GM12878 (cell line): ENCODE measurements at regions not wholly inside any gene's neighbourhood (a gene's known extent, or its start where the extent isn't known, plus 50 kb on each side); places are given as distances from the start of the nearest gene placed in this dataset.

Source experiments
- ATAC-seq: fragments of 200-7000 bp; cut with Tn5 transposase; 3 replicates; pipeline ENCODE4 v1.9.1; 2020; ENCODE audit warnings: mild to moderate bottlenecking, moderate library complexity
- BruUV-seq: library from RNA; stranded (reverse); fragments of 400-500 nt; replicated peaks from 2 replicates; lab custom pipeline; 2021; lab: Mats Ljungman, UMichigan
- CTCF ChIA-PET: fragments of 300-600 bp; sonication (Branson Sonifier 250); formaldehyde crosslinking; extraction: SDS; loops from one replicate; lab custom pipeline; 2021; ENCODE audit warnings: inconsistent platforms; lab: Yijun Ruan, JAX
- POLR2A ChIA-PET: fragments of 350-600 bp; formaldehyde crosslinking; extraction: SDS; loops from one replicate; lab custom pipeline; 2021; ENCODE audit warnings: inconsistent platforms; lab: Charles Lee
- RAD21 ChIA-PET: fragments of 300-600 bp; sonication (Branson Sonifier 250); formaldehyde crosslinking; loops from one replicate; lab custom pipeline; 2023; ENCODE audit warnings: antibody characterized with exemption; ENCODE audit not compliant: unreplicated experiment; lab: Charles Lee
- SMC1A ChIA-PET: fragments of 300-600 bp; sonication (Branson Sonifier 250); formaldehyde crosslinking; loops from one replicate; lab custom pipeline; 2023; ENCODE audit not compliant: unreplicated experiment, uncharacterized antibody; lab: Charles Lee
- DNase-seq: peaks from one replicate; pipeline ENCODE4 v3.0.0-alpha.2; 2011; ENCODE audit warnings: low read depth, low spot score
- FAIRE-seq: peaks from 3 replicates; lab custom pipeline; 2011; peaks lifted over from hg19 to GRCh38; lab: Jason Lieb, UNC
- H2AFZ ChIP-seq: 2 replicates; pipeline ENCODE4 v1.6.0; 2011; ENCODE audit warnings: low read depth, low read length, control low read depth; ENCODE audit not compliant: control insufficient read depth
- H3K27ac ChIP-seq: 2 replicates; pipeline ENCODE4 v1.5.1; 2011; ENCODE audit warnings: control low read depth; ENCODE audit not compliant: control insufficient read depth, insufficient read depth
- H3K27me3 ChIP-seq, 2 experiments: replicated peaks in 1 of 2; 2 replicates each; pipeline versions ENCODE4 v1.6.0 to v1.6.1; 2011; ENCODE audit warnings: low read length in 1 of 2; ENCODE audit not compliant: control insufficient read depth in 2 of 2, insufficient read depth in 2 of 2
- H3K36me3 ChIP-seq, 2 experiments: 2 replicates each; pipeline ENCODE4 v1.5.1; 2011; ENCODE audit warnings: low read length in 1 of 2; ENCODE audit not compliant: control insufficient read depth in 2 of 2, insufficient read depth in 2 of 2
- H3K4me1 ChIP-seq: 2 replicates; pipeline ENCODE4 v1.6.1; 2011; ENCODE audit warnings: mild to moderate bottlenecking, low read length, moderate library complexity, mixed read lengths; ENCODE audit not compliant: control insufficient read depth, insufficient read depth
- H3K4me2 ChIP-seq: 2 replicates; pipeline ENCODE4 v1.6.0; 2011; ENCODE audit warnings: control low read depth; ENCODE audit not compliant: control insufficient read depth, insufficient read depth
- H3K4me3 ChIP-seq: fragments of 200-600 bp; sonication (generic); 2 replicates; pipeline ENCODE4 v1.5.1; 2016
- H3K79me2 ChIP-seq: 2 replicates; pipeline ENCODE4 v1.6.0; 2011; ENCODE audit warnings: low read length; ENCODE audit not compliant: control insufficient read depth, insufficient read depth
- H3K9ac ChIP-seq: 2 replicates; pipeline ENCODE4 v1.8.0; 2011; ENCODE audit warnings: low read length, control low read depth, mixed read lengths; ENCODE audit not compliant: control insufficient read depth, insufficient read depth
- H3K9me3 ChIP-seq: replicated peaks from 3 replicates; pipeline ENCODE4 v1.5.1; 2011; ENCODE audit warnings: mild to moderate bottlenecking, low read length; ENCODE audit not compliant: control insufficient read depth, insufficient read depth
- H4K20me1 ChIP-seq: 2 replicates; pipeline ENCODE4 v1.6.0; 2011; ENCODE audit not compliant: control insufficient read depth, insufficient read depth
- CHD4 ChIP-seq: fragments of 200-600 bp; sonication (generic); IDR thresholded peaks from 2 replicates; pipeline ENCODE4 v1.6.1; 2016; ENCODE audit warnings: mild to moderate bottlenecking
- CREM ChIP-seq: IDR thresholded peaks from 2 replicates; pipeline ENCODE4 v1.6.1; 2014; ENCODE audit warnings: antibody characterized with exemption, low read depth
- DPF2 ChIP-seq: fragments of 450-650 bp; IDR thresholded peaks from 2 replicates; pipeline ENCODE4 v1.6.1; 2017; ENCODE audit warnings: mild to moderate bottlenecking
- ESRRA ChIP-seq: IDR thresholded peaks from 2 replicates; pipeline ENCODE4 v1.6.1; 2012; ENCODE audit warnings: mild to moderate bottlenecking, low read length, improper control_type of control experiment
- IKZF2 ChIP-seq, 2 experiments: fragments of 450-650 bp; IDR thresholded peaks; 2 replicates each; pipeline ENCODE4 v1.6.1; 2017; ENCODE audit warnings: mild to moderate bottlenecking in 2 of 2, moderate library complexity in 2 of 2
- MYC ChIP-seq: IDR thresholded peaks from 2 replicates; pipeline ENCODE4 v1.6.1; 2011; ENCODE audit warnings: mild to moderate bottlenecking, low read length, moderate library complexity, inconsistent platforms; ENCODE audit not compliant: insufficient read depth, insufficient replicate concordance, insufficient read length, severe bottlenecking
- POLR2AphosphoS5 ChIP-seq: IDR thresholded peaks from 2 replicates; pipeline ENCODE4 v1.6.1; 2011; ENCODE audit warnings: mild to moderate bottlenecking, low read length, inconsistent platforms
- REST ChIP-seq: IDR thresholded peaks from 2 replicates; pipeline ENCODE4 v1.6.1; 2012; ENCODE audit warnings: mild to moderate bottlenecking, low read depth, low read length
- RUNX3 ChIP-seq: IDR thresholded peaks from 2 replicates; pipeline ENCODE4 v1.6.1; 2012; ENCODE audit warnings: low read length, inconsistent platforms
- SMAD1 ChIP-seq: fragments of 450-650 bp; IDR thresholded peaks from 2 replicates; pipeline ENCODE4 v1.6.1; 2018; ENCODE audit warnings: mild to moderate bottlenecking, low read depth; ENCODE audit not compliant: partially characterized antibody
- SRF ChIP-seq, 2 experiments: IDR thresholded peaks; 2 replicates each; pipeline ENCODE4 v1.6.1; 2011; ENCODE audit warnings: low read depth in 2 of 2, low read length in 2 of 2, mild to moderate bottlenecking in 1 of 2, moderate library complexity in 1 of 2
- TARDBP ChIP-seq: IDR thresholded peaks from 2 replicates; pipeline ENCODE4 v1.6.1; 2016; ENCODE audit warnings: borderline replicate concordance
- YBX1 ChIP-seq: fragments of 450-650 bp; IDR thresholded peaks from 2 replicates; pipeline ENCODE4 v1.6.1; 2016; ENCODE audit warnings: antibody characterized with exemption
- ZNF274 ChIP-seq: IDR thresholded peaks from one replicate; pipeline ENCODE4 v1.8.0; 2011; ENCODE audit not compliant: insufficient read length, insufficient read depth
- ZNF622 ChIP-seq: fragments of 450-650 bp; IDR thresholded peaks from 2 replicates; pipeline ENCODE4 v1.6.1; 2017; ENCODE audit warnings: mild to moderate bottlenecking, inconsistent platforms
- WGBS: methylation state at CpG from one replicate; pipeline ENCODE4 v1.1.6; 2016; ENCODE audit warnings: low lambda C conversion rate; ENCODE audit not compliant: insufficient replicate concordance, insufficient coverage; ENCODE audit errors: missing lambda C conversion rate; 5-methylcytosine and 5-hydroxymethylcytosine counted together
- in situ Hi-C: fragments of 300-500 bp; cut with MboI; formaldehyde crosslinking; loops from 9 replicates; pipeline ENCODE4 v1.14.3; 2018; ENCODE audit warnings: mixed read lengths
- intact Hi-C: fragments of 100-400 bp; cut with micrococcal nuclease; formaldehyde crosslinking; loops from one replicate; pipeline ENCODE4 v1.14.2; 2022; ENCODE audit not compliant: unreplicated experiment

- 12% methylated on average over 8 of the region's 8 CpGs for WGBS
- Histone ChIP-seq H3K79me2 (no peaks in the 10 kb centered on the region), H4K20me1 (no peaks in the 10 kb centered on the region), H3K36me3 (no peaks in the 10 kb centered on the region), H3K4me2 (no peak overlapping the region), H3K4me3 (no peak overlapping the region), H3K4me1 (no peaks in the 10 kb centered on the region), H3K9me3 (no peaks in the 10 kb centered on the region), H3K27ac (no peak overlapping the region), H3K27me3 (no peaks in the 10 kb centered on the region; a peak in 1 of 4 replicates), H2AFZ (no peak overlapping the region), H3K9ac (no peak overlapping the region)
- POLR2A ChIA-PET: no interaction called here
- CTCF ChIA-PET: no interaction called here
- BruUV-seq: no TSS peak
- intact Hi-C loops (no loop called here), in situ Hi-C loops (no loop called here)
- TF ChIP-seq YBX1: no peak
- TF ChIP-seq ESRRA: no peak
- no peak for TF ChIP-seq CHD4
- no peak for TF ChIP-seq DPF2
- TF ChIP-seq SRF (IDR thresholded peaks at IDR 0.05; ENCODE audit: low read depth in 2 of 2, low read length in 2 of 2): no peak
- no peak for TF ChIP-seq SMAD1
- no peak for TF ChIP-seq POLR2AphosphoS5
- TF ChIP-seq RUNX3: no peak
- TF ChIP-seq CREM: no peak
- TF ChIP-seq ZNF622: no peak
- no peak for TF ChIP-seq ZNF274
- TF ChIP-seq TARDBP: no peak
- TF ChIP-seq REST: no peak
- no peak for TF ChIP-seq MYC
- no peak for TF ChIP-seq IKZF2 (IDR thresholded peaks at IDR 0.05)
- SMC1A ChIA-PET: interaction anchor here (0.6 kb wide), 1 partner anchor 771 kb away, joined by 3 read pairs; no protein-coding TSS in a partner anchor
- no peak for DNase-seq
- RAD21 ChIA-PET: no interaction called here
- no peak for FAIRE-seq
- ATAC-seq: no peak
Observed at GRCh38 chr12:114752217-114752616, 68.2 kb upstream of the TBX3 start.
